ENCODE measurements at regions not wholly inside any gene's neighbourhood (a gene's known extent, or its start where the extent isn't known, plus 50 kb on each side); places are given as distances from the start of the nearest gene placed in this dataset.

GRCh38 chr4:55255179-55255578 is 90.9 kb upstream of the SRD5A3 start:
- no peaks in the 10 kb centered on the region for H3K4me1 ChIP-seq (ENCODE audit: insufficient read depth, low read length)
- TF ChIP-seq EZH2 (IDR thresholded peaks at IDR 0.05; ENCODE audit: borderline replicate concordance, low read depth, low read length, severe bottlenecking), result no peak
- no peak for TF ChIP-seq CTCF (IDR thresholded peaks at IDR 0.05; ENCODE audit: borderline replicate concordance, extremely low read depth, low read length, poor library complexity, severe bottlenecking)
- ATAC-seq (ENCODE audit: insufficient read depth, low read depth), result no peak
- no peaks in the 10 kb centered on the region for H3K36me3 ChIP-seq (ENCODE audit: insufficient read depth, low read length)
- H3K27ac ChIP-seq (ENCODE audit: low read length), result no peak overlapping the region
- H3K79me2 ChIP-seq (ENCODE audit: insufficient read depth, low read length), result no peaks in the 10 kb centered on the region
- H4K20me1 ChIP-seq (ENCODE audit: insufficient read depth, low read length), result no peaks in the 10 kb centered on the region
- no peak overlapping the region for H2AFZ ChIP-seq (ENCODE audit: low read depth, low read length)
- H3K9me3 ChIP-seq (ENCODE audit: insufficient read depth, low read length, severe bottlenecking), result no peaks in the 10 kb centered on the region
- no peak overlapping the region for H3K9ac ChIP-seq (ENCODE audit: low read depth, low read length)
- H3K4me2 ChIP-seq (ENCODE audit: insufficient read depth, low read length), result no peak overlapping the region
- H3K4me3 ChIP-seq (ENCODE audit: low read depth in 1 of 2, low read length in 2 of 2), result no peak overlapping the region
- H3K27me3 ChIP-seq (ENCODE audit: insufficient read depth, low read length, poor library complexity), result no peaks in the 10 kb centered on the region
- DNase-seq, result no peak

GRCh38 chr4:55256787-55257186 is 89.3 kb upstream of the SRD5A3 start:
- no peak for DNase-seq
- no peaks in the 10 kb centered on the region for H3K9me3 ChIP-seq (ENCODE audit: insufficient read depth, low read length, severe bottlenecking)
- H3K4me2 ChIP-seq (ENCODE audit: insufficient read depth, low read length), result no peak overlapping the region
- no peak for ATAC-seq (ENCODE audit: insufficient read depth, low read depth)
- H4K20me1 ChIP-seq (ENCODE audit: insufficient read depth, low read length), result no peaks in the 10 kb centered on the region
- no peaks in the 10 kb centered on the region for H3K36me3 ChIP-seq (ENCODE audit: insufficient read depth, low read length)
- H3K4me3 ChIP-seq (ENCODE audit: low read depth in 1 of 2, low read length in 2 of 2), result no peak overlapping the region
- H3K9ac ChIP-seq (ENCODE audit: low read depth, low read length), result no peak overlapping the region
- H2AFZ ChIP-seq (ENCODE audit: low read depth, low read length), result no peak overlapping the region
- TF ChIP-seq EZH2 (IDR thresholded peaks at IDR 0.05; ENCODE audit: borderline replicate concordance, low read depth, low read length, severe bottlenecking), result no peak
- no peak for TF ChIP-seq CTCF (IDR thresholded peaks at IDR 0.05; ENCODE audit: borderline replicate concordance, extremely low read depth, low read length, poor library complexity, severe bottlenecking)
- H3K79me2 ChIP-seq (ENCODE audit: insufficient read depth, low read length), result no peaks in the 10 kb centered on the region
- no peaks in the 10 kb centered on the region for H3K4me1 ChIP-seq (ENCODE audit: insufficient read depth, low read length)
- no peak overlapping the region for H3K27ac ChIP-seq (ENCODE audit: low read length)
- no peaks in the 10 kb centered on the region for H3K27me3 ChIP-seq (ENCODE audit: insufficient read depth, low read length, poor library complexity)

- TF ChIP-seq CTCF (IDR thresholded peaks at IDR 0.05; ENCODE audit: borderline replicate concordance, extremely low read depth, low read length, poor library complexity, severe bottlenecking) (no peak), EZH2 (IDR thresholded peaks at IDR 0.05; ENCODE audit: borderline replicate concordance, low read depth, low read length, severe bottlenecking) (no peak)
- H3K9me3 ChIP-seq (ENCODE audit: insufficient read depth, low read length, severe bottlenecking), result no peaks in the 10 kb centered on the region
- DNase-seq (no peak), ATAC-seq (ENCODE audit: insufficient read depth, low read depth) (no peak)
- no peaks in the 10 kb centered on the region for H3K27me3 ChIP-seq (ENCODE audit: insufficient read depth, low read length, poor library complexity)
- H3K79me2 ChIP-seq (ENCODE audit: insufficient read depth, low read length), result no peaks in the 10 kb centered on the region
- H3K27ac ChIP-seq (ENCODE audit: low read length), result no peak overlapping the region
- H4K20me1 ChIP-seq (ENCODE audit: insufficient read depth, low read length), result no peaks in the 10 kb centered on the region
- H3K36me3 ChIP-seq (ENCODE audit: insufficient read depth, low read length), result no peaks in the 10 kb centered on the region
- no peak overlapping the region for H2AFZ ChIP-seq (ENCODE audit: low read depth, low read length)
- H3K9ac ChIP-seq (ENCODE audit: low read depth, low read length), result no peak overlapping the region
- no peaks in the 10 kb centered on the region for H3K4me1 ChIP-seq (ENCODE audit: insufficient read depth, low read length)
- H3K4me3 ChIP-seq (ENCODE audit: low read depth in 1 of 2, low read length in 2 of 2), result no peak overlapping the region
- H3K4me2 ChIP-seq (ENCODE audit: insufficient read depth, low read length), result no peak overlapping the region
These were observed 87.7 kb upstream of the SRD5A3 start for GRCh38 chr4:55258152-55258865.
